Bone marrow (tissue), 2 donors: ENCODE measurements at regions not wholly inside any gene's neighbourhood (a gene's known extent, or its start where the extent isn't known, plus 50 kb on each side); places are given as distances from the start of the nearest gene placed in this dataset.
A peak's percentile ranks its signal among the peaks of the same experiment; 100 is the strongest.

Source experiments
- DNase-seq, 2 donors: peaks; one replicate each; lab custom pipeline; 2025; lab: John Stamatoyannopoulos, UW

- DNase-seq: peak in 1 of 2 donors; percentile 78
Observed at GRCh38 chr18:54717673-54718407, 110.4 kb upstream of the RAB27B start.

GRCh38 chr18:54718408-54718773 lies 109.9 kb upstream of the RAB27B start:
- DNase-seq: no peak

DNA sequence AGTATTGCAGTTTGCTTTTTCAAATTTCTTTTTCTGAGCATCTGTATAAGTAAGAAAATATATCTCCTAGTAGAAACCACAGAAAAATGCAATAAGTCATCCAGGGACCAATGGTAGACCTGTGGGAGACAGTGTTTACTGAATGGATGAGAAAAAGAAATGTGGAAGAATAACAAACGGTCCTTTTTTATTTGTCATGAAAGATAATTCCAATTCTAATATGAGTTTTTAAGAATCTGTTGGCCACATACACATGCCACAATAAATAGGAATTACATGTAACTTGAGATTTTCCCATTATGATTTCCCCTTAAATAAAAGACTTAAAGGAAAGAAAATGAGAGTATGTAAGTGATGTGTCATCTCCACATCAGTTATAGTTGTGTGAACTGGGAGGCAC lies 107.7 kb upstream of the RAB27B start:
- DNase-seq: no peak

DNA sequence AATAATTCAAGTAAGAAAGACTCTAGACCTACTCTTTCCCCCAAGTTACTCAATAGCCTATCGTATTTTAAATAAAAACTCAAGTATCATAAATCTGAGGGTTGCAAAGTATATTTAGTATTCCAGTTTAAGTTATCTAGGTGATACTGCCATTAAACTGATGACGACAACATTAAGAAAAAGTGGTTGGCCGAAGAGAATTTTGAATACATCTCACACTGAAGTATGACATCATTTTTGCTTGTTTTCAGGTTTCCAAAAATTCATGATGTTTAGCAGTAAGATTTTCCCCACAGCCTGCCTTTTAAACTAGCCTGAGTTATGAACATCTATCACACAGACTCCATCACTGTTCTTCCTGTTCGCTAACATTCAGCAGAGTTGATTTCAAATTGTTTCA lies 102.1 kb upstream of the RAB27B start:
- no peak for DNase-seq

GRCh38 chr18:54734059-54734458 lies 94.2 kb upstream of the RAB27B start:
- DNase-seq: no peak

GRCh38 chr18:54736981-54737380 lies 91.3 kb upstream of the RAB27B start:
- DNase-seq: no peak

DNA sequence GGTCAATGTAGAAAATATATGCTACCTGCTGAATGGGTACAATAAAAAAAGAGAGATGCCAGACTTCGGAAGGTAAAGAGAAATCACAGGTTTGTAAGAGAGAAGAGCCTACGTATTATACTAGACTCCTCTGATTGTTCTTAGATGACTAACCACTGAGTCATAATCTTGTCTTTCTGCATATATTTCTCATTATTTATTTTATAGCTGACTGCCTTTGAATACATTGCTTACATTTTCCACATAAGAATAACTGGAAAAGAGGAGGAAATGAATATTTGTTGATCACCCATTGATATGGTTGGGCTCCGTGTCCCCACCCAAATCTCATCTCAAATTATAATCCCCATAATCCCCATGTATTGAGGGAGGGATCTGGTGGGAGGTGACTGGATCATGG lies 90.3 kb upstream of the RAB27B start:
- no peak for DNase-seq

DNA sequence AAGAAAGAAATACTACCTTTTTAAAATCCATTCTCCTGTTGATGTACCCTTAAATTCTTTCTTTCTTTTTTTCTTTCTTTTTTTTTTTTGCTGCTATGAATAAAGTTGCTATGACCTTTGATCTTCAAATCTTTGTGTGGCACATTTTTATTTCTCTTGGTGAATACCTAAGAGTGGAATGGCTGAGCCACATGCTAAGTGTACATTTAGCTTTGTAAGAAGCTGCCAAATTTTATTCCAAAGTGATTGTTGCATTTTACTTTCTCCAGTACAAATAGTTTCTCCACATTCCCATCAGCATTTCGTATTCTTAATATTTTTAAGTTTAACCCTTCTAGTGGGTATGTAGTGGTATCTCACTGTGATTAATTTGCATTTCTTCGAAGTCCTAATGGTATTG lies 88.8 kb upstream of the RAB27B start:
- no peak for DNase-seq

- DNase-seq: no peak
Observed at GRCh38 chr18:54740136-54740846, 88.0 kb upstream of the RAB27B start.

DNA sequence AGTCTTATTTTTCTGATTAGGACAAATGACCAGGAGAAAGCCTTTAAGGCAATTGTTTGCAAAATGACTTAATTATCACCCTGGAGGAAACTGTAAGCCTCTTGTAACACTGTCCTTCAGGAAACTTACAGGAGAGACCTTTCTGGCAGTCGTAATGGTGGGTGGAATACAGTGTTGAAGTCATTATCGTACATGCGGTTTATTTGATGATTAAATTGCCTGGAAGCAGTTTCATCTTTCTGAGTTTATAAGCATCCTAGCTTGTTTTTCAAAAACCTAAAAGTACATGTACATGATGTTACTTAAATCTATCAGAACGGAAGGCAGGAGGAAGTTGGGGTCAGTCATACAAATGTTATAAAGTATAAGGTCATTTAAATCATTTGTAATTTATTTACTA lies 86.2 kb upstream of the RAB27B start:
- no peak for DNase-seq

GRCh38 chr18:54742659-54743604 lies 85.3 kb upstream of the RAB27B start:
- no peak for DNase-seq

DNA sequence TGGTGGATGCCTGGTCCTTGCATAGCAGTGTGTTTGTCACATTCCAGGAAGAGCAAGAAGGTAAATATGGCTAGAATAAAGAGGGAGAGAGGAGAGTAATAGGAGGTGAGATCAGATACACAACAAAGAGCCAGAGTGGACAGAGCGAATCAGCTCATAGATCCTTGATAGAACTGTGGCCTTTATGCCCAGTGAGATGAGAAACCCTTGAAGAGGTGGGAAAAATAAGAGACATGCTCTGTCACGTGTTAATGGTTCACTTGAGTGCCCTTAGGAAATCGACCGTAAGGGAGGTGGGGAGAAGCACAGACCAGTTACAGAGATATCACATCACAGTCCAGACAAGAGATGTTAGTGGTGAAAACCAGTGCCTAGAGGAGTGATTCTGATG lies 84.7 kb upstream of the RAB27B start:
- DNase-seq: no peak

GRCh38 chr18:54749291-54749690 lies 79.0 kb upstream of the RAB27B start:
- DNase-seq: no peak

GRCh38 chr18:54750350-54750749 lies 77.9 kb upstream of the RAB27B start:
- DNase-seq: no peak

DNA sequence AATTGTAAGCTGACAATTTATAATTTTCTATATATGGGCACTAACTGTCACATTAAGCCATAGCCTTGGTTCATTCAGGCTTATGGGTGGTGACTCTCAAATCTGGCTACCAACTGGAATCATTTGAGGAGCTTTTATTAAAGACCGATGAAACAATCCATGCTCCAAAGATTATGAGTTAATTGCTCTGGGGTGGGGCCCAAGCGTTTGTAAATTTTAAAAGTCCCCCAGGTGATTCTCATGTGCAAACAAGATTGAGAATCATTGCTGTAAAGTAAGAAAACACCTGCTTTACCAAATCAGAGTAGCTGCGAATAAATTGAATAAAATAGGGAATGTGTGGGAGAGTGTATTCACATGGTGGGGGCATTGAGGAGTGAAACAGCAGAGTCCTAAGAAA lies 76.1 kb upstream of the RAB27B start:
- no peak for DNase-seq

DNA sequence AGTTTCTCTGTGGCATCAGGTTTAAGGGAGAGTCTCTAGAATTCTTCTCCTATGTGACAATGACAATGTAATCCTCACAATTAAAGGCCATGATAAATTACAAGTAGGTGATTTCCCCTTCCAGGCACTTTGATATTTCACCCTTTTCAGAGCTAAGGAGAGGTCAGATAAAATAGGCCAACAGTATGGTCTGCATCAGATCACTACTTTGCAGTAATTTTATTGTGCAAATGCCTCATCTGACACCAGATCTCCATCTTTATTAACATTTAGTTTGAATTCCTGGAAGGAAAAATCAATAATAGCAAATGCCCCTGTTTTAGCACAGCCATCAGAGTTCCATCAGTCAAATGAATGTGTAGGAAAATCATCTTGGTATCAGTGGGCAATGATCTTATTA lies 72.8 kb upstream of the RAB27B start:
- DNase-seq: no peak

- DNase-seq: no peak
Observed at GRCh38 chr18:54762386-54762785, 65.9 kb upstream of the RAB27B start.

GRCh38 chr18:54764786-54765185 lies 63.5 kb upstream of the RAB27B start:
- no peak for DNase-seq

GRCh38 chr18:54765636-54766375 lies 62.5 kb upstream of the RAB27B start:
- no peak for DNase-seq

DNA sequence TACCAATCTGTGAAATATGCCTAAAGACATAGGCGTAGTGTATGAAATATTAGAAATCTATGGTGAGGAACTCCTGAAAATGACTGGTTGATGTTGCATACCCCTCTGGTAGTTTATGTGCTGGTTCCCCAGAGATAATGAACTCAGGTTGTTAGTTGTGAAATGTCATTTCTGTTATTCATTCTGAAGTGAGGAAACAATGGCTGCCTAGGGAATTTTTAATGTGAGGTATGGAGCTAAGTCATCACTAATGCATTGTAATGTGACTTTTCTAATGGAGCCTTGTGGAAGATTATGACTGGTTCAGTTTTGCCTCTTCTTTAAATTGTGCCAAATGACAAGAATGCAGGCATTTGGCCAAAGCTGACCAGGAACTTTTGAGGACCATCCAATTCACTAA lies 61.6 kb upstream of the RAB27B start:
- DNase-seq: no peak

- no peak for DNase-seq
Observed at GRCh38 chr18:54767098-54767497, 61.2 kb upstream of the RAB27B start.
